Mesendoderm (in vitro differentiated cells): ENCODE measurements at regions not wholly inside any gene's neighbourhood (a gene's known extent, or its start where the extent isn't known, plus 50 kb on each side); places are given as distances from the start of the nearest gene placed in this dataset.
"Not testable (repeated sequence)": the region's sequence is repeated elsewhere in the genome, so short reads cannot be mapped to it uniquely, and the experiment has no call there.

Experiments used
- DNase-seq: peaks from one replicate; pipeline ENCODE4 v3.0.0; 2013
- H2AK5ac ChIP-seq: 2 replicates; pipeline ENCODE4 v1.6.1; 2013; ENCODE audit warnings: low read length, inconsistent platforms
- H2BK120ac ChIP-seq: 2 replicates; pipeline ENCODE4 v1.6.1; 2013; ENCODE audit warnings: low read depth, mild to moderate bottlenecking, low read length, moderate library complexity, mixed read lengths
- H2BK15ac ChIP-seq: replicated peaks from 2 replicates; pipeline ENCODE4 v1.6.1; 2013; ENCODE audit warnings: low read depth, mild to moderate bottlenecking, moderate library complexity
- H2BK5ac ChIP-seq: 2 replicates; pipeline ENCODE4 v1.6.1; 2013; ENCODE audit warnings: low read length, inconsistent platforms
- H3K18ac ChIP-seq: 2 replicates; pipeline ENCODE4 v1.6.1; 2013; ENCODE audit warnings: mild to moderate bottlenecking, low read length, mixed read lengths
- H3K23ac ChIP-seq: one replicate; pipeline ENCODE4 v1.6.1; 2013; ENCODE audit warnings: low read length
- H3K27ac ChIP-seq: 2 replicates; pipeline ENCODE4 v1.5.1; 2013; ENCODE audit warnings: low read depth, mild to moderate bottlenecking, inconsistent platforms, low read length, moderate library complexity
- H3K27me3 ChIP-seq: 2 replicates; pipeline ENCODE4 v1.6.1; 2013; ENCODE audit warnings: low read length, control low read depth, mild to moderate bottlenecking, inconsistent platforms; ENCODE audit not compliant: insufficient read depth, poor library complexity
- H3K36me3 ChIP-seq: 2 replicates; pipeline ENCODE4 v1.6.1; 2013; ENCODE audit warnings: low read length, inconsistent platforms; ENCODE audit not compliant: control insufficient read depth, insufficient read depth
- H3K4ac ChIP-seq: one replicate; pipeline ENCODE4 v1.6.1; 2013; ENCODE audit warnings: low read depth, mild to moderate bottlenecking, low read length, moderate library complexity
- H3K4me1 ChIP-seq: 2 replicates; pipeline ENCODE4 v1.6.1; 2013; ENCODE audit warnings: low read depth, low read length, inconsistent platforms; ENCODE audit not compliant: control insufficient read depth
- H3K4me2 ChIP-seq: 2 replicates; pipeline ENCODE4 v1.6.1; 2013; ENCODE audit warnings: low read length
- H3K4me3 ChIP-seq: 2 replicates; pipeline ENCODE4 v1.5.1; 2013; ENCODE audit warnings: mild to moderate bottlenecking, low read length
- H3K56ac ChIP-seq: one replicate; pipeline ENCODE4 v1.6.1; 2013; ENCODE audit warnings: low read length
- H3K79me1 ChIP-seq: 2 replicates; pipeline ENCODE4 v1.6.1; 2013; ENCODE audit warnings: low read length, inconsistent platforms
- H3K79me2 ChIP-seq: 2 replicates; pipeline ENCODE4 v1.6.1; 2013; ENCODE audit warnings: mild to moderate bottlenecking, low read length; ENCODE audit not compliant: control insufficient read depth, insufficient read depth
- H3K9ac ChIP-seq: 2 replicates; pipeline ENCODE4 v1.6.1; 2013; ENCODE audit warnings: low read length, inconsistent platforms
- H4K5ac ChIP-seq: one replicate; pipeline ENCODE4 v1.6.1; 2013; ENCODE audit warnings: low read length
- H4K8ac ChIP-seq: one replicate; pipeline ENCODE4 v1.6.1; 2013; ENCODE audit warnings: low read depth, mild to moderate bottlenecking, control low read depth, low read length, moderate library complexity
- WGBS: extraction: QIAGEN DNeasy Blood & Tissue Kit; methylation state at CpG from one replicate; pipeline ENCODE4 v1.1.7; 2013; ENCODE audit warnings: low lambda C conversion rate, missing lambda C conversion rate; ENCODE audit not compliant: insufficient coverage; ENCODE audit errors: extremely low coverage; 5-methylcytosine and 5-hydroxymethylcytosine counted together

DNA sequence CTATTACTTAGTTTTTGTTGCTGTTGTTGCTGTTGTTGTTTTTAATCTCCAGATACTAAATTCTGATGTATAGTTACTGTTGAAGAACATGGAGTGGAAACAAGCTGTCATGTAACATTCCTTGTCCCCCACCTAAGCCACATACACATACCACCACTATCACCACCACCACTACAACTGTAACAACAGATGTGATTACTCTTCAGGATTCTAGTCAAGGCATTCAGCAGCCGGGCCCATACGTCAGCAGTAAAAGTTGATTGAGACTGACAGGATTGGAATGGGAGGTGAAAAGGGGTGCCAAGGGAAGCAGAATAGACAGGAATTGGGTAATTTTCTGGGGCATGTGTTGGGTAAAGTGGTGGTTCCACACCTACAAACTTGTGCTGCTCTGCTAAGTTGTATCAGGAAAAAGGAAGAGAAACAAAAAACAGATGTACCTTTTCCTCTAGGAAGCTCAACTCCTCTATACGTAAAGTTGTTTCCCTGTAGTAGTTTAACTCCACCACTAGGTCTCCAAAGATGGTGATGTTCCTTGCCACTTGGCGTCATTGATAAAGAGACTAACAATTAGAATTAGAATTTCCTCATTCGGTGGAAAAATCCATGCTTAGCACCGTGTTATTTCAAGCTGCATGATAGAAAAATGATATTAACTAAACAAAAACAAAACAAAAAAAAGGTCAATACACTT lies 138.6 kb downstream of the ARRDC3 start:
- no CpG with 5 or more reads among the region's 6 CpGs for WGBS
- DNase-seq, result no peak
- no peaks in the 10 kb centered on the region for H3K79me2 ChIP-seq

DNA sequence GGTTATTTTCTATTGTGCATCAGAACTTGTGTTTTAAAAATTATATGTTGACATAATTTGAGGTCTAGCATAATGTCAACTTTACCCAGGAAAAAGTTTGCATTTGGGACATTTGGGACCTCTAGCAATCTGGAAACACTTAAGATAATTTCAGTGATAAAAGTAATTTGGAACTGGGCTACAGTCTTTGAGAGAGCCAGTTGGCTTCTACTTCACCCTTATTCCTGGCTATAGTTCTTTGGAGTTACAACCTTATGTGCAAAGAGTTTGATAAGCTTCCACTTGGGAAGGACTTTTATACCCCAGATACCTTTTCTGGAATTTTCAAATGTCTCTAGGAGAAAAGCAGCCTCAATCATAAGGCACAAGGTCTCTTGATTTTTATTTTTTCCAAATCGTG lies 139.3 kb downstream of the ARRDC3 start:
- Histone ChIP-seq H3K18ac (no peak overlapping the region), H4K5ac (no peak overlapping the region), H3K79me2 (no peaks in the 10 kb centered on the region), H3K4me1 (no peaks in the 10 kb centered on the region), H3K56ac (no peak overlapping the region), H3K36me3 (no peaks in the 10 kb centered on the region), H4K8ac (no peak overlapping the region), H3K9ac (no peak overlapping the region), H2BK120ac (no peak overlapping the region), H3K4ac (no peak overlapping the region), H3K27me3 (no peaks in the 10 kb centered on the region), H3K4me2 (no peak overlapping the region), H2BK15ac (no peak overlapping the region), H2AK5ac (no peak overlapping the region), H3K79me1 (no peaks in the 10 kb centered on the region), H3K23ac (no peak overlapping the region), H2BK5ac (no peak overlapping the region), H3K4me3 (no peak overlapping the region), H3K27ac (no peak overlapping the region)
- no peak for DNase-seq
- no CpG with 5 or more reads among the region's 1 CpG for WGBS

More for the DNA sequence above, 138.6 kb downstream of the ARRDC3 start:
- no peaks in the 10 kb centered on the region for H3K79me1 ChIP-seq
- no peak overlapping the region for H4K8ac ChIP-seq
- H3K27me3 ChIP-seq, result no peaks in the 10 kb centered on the region
- no peak overlapping the region for H2BK15ac ChIP-seq
- no peak overlapping the region for H3K27ac ChIP-seq
- H3K4me3 ChIP-seq, result no peak overlapping the region
- H3K18ac ChIP-seq, result no peak overlapping the region
- no peaks in the 10 kb centered on the region for H3K36me3 ChIP-seq
- H3K9ac ChIP-seq, result no peak overlapping the region
- H3K4me2 ChIP-seq, result no peak overlapping the region
- H3K56ac ChIP-seq, result no peak overlapping the region
- no peak overlapping the region for H2AK5ac ChIP-seq
- H3K4me1 ChIP-seq, result no peaks in the 10 kb centered on the region
- no peak overlapping the region for H2BK120ac ChIP-seq
- H4K5ac ChIP-seq, result no peak overlapping the region
- no peak overlapping the region for H2BK5ac ChIP-seq
- no peak overlapping the region for H3K4ac ChIP-seq
- no peak overlapping the region for H3K23ac ChIP-seq

DNA sequence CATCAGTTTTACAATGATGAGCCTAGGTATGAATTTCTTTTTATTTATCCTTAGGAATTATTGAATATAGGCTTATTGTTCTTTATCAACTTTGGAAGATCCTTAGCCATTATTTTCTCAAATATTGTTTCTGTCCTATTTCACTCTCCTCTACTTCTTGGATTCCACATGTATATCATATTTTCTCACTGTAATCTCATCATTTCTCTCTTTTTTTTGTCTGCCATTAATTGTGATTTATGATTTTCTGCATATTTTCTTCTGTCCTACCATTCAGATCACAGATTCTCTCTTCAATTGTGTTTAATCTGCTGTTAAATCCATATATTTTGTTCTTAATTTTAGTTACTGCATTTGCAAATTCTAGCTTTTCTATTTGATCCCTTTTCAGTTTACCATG lies 139.8 kb downstream of the ARRDC3 start:
- H3K4me3 ChIP-seq, result no peak overlapping the region
- no peak overlapping the region for H4K8ac ChIP-seq
- no peak overlapping the region for H3K4me2 ChIP-seq
- no peaks in the 10 kb centered on the region for H3K27me3 ChIP-seq
- no peak overlapping the region for H2BK15ac ChIP-seq
- H3K27ac ChIP-seq, result no peak overlapping the region
- no peak overlapping the region for H4K5ac ChIP-seq
- H3K23ac ChIP-seq, result no peak overlapping the region
- no peaks in the 10 kb centered on the region for H3K36me3 ChIP-seq
- H3K4ac ChIP-seq, result no peak overlapping the region
- no peaks in the 10 kb centered on the region for H3K79me2 ChIP-seq
- H3K4me1 ChIP-seq, result no peaks in the 10 kb centered on the region
- H2AK5ac ChIP-seq, result no peak overlapping the region
- no peak overlapping the region for H3K9ac ChIP-seq
- no peak overlapping the region for H2BK5ac ChIP-seq
- no peak overlapping the region for H2BK120ac ChIP-seq
- H3K56ac ChIP-seq, result no peak overlapping the region
- no peak overlapping the region for H3K18ac ChIP-seq
- no peaks in the 10 kb centered on the region for H3K79me1 ChIP-seq
- no peak for DNase-seq

DNA sequence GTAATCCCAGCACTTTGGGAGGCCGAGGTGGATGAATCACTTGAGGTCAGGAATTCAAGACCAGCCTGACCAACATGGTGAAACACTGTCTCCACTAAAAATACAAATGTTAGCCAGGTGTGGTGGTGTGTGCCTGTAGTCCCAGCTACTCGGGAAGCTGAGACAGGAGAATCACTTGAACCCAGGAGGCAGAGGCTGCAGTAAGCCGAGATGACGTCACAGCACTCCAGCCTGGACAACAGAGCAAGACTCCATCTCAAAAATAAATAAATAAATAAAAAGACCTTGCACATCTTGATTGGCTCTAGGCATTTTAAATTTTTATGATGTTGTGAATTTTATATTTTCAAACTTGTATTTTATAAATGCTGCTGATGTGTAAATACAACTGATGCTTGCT lies 141.7 kb downstream of the ARRDC3 start:
- H4K8ac ChIP-seq, H3K4me2 ChIP-seq, H3K9ac ChIP-seq, H4K5ac ChIP-seq, H2BK15ac ChIP-seq, H3K36me3 ChIP-seq, H3K27ac ChIP-seq, H3K56ac ChIP-seq, H3K23ac ChIP-seq, H3K4me3 ChIP-seq, H3K4ac ChIP-seq, H3K18ac ChIP-seq, H3K79me2 ChIP-seq, H3K79me1 ChIP-seq, H3K27me3 ChIP-seq, H2BK5ac ChIP-seq, DNase-seq, H2AK5ac ChIP-seq, H3K4me1 ChIP-seq, H2BK120ac ChIP-seq: not testable (repeated sequence)
- WGBS, result no CpG with 5 or more reads among the region's 4 CpGs

DNA sequence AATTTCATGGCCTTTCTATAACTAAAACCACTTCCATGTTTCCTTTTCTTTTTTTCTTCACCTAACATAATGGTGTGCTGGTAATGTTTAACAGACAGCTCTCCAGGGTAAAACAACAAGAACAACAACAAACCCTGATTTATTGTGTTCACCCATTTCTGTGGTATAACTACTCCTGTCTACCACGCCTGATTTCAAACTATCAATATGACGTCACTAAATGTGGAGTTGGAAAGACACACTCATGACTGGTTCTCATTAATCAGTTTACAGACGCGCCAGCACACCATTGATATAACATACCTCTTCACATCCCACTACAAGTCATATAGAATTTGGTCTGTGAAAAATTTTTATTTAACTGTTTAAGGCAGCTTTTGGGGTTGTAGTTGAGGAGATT lies 142.9 kb downstream of the ARRDC3 start:
- Histone ChIP-seq H3K4me2 (no peak overlapping the region), H3K27ac (no peak overlapping the region), H3K79me1 (no peaks in the 10 kb centered on the region), H3K4ac (no peak overlapping the region), H3K18ac (no peak overlapping the region), H2BK120ac (no peak overlapping the region), H2BK15ac (no peak overlapping the region), H3K9ac (no peak overlapping the region), H3K4me1 (no peaks in the 10 kb centered on the region), H3K23ac (no peak overlapping the region), H3K27me3 (no peaks in the 10 kb centered on the region), H3K36me3 (no peaks in the 10 kb centered on the region), H4K8ac (no peak overlapping the region), H3K4me3 (no peak overlapping the region), H2AK5ac (no peak overlapping the region), H4K5ac (no peak overlapping the region), H3K79me2 (no peaks in the 10 kb centered on the region), H3K56ac (no peak overlapping the region), H2BK5ac (no peak overlapping the region)
- WGBS, result no CpG with 5 or more reads among the region's 4 CpGs
- no peak for DNase-seq

DNA sequence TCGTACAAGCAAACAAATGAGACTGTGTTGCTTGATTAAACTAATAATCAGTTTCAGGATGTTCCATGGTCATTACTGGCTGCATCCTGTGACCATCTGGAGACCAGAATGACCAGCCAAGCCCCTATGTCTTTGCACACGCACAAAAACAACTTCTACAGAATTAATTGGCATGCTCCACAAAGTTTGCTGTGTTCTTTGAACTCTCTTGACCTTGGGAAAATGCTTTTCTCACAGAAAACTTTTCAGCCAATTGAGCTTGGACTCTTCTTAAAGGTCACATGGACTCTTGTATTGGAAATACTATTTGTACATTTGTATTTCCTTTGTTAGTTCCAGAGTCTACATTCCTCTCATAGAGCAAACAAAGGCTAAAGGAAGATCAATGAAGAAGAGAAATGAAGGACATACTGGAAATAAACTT lies 147.8 kb downstream of the ARRDC3 start:
- no peak overlapping the region for H4K8ac ChIP-seq
- WGBS, result no CpG with 5 or more reads among the region's 2 CpGs
- no peak overlapping the region for H3K18ac ChIP-seq
- H3K56ac ChIP-seq, result no peak overlapping the region
- H3K23ac ChIP-seq, result no peak overlapping the region
- H3K9ac ChIP-seq, result no peak overlapping the region
- no peak overlapping the region for H2BK120ac ChIP-seq
- H3K36me3 ChIP-seq, result no peaks in the 10 kb centered on the region
- H2AK5ac ChIP-seq, result no peak overlapping the region
- no peak for DNase-seq
- H2BK5ac ChIP-seq, result no peak overlapping the region
- H3K4ac ChIP-seq, result no peak overlapping the region
- H2BK15ac ChIP-seq, result no peak overlapping the region
- no peaks in the 10 kb centered on the region for H3K79me1 ChIP-seq
- H3K27ac ChIP-seq, result no peak overlapping the region
- H3K4me3 ChIP-seq, result no peak overlapping the region
- no peaks in the 10 kb centered on the region for H3K4me1 ChIP-seq
- H3K4me2 ChIP-seq, result no peak overlapping the region
- no peaks in the 10 kb centered on the region for H3K79me2 ChIP-seq
- H4K5ac ChIP-seq, result no peak overlapping the region
- H3K27me3 ChIP-seq, result no peaks in the 10 kb centered on the region
